Psoas muscle (tissue), 7 donors: ENCODE measurements at regions not wholly inside any gene's neighbourhood (a gene's known extent, or its start where the extent isn't known, plus 50 kb on each side); places are given as distances from the start of the nearest gene placed in this dataset.

Experiments used
- ATAC-seq, 4 donors: fragments of 200-7000 bp; cut with Tn5 transposase; one replicate each; pipeline ENCODE4 v1.9.1; 2020; ENCODE audit warnings: moderate library complexity in 3 of 4, mild to moderate bottlenecking in 2 of 4
- DNase-seq, 2 donors: peaks; one replicate each; pipeline ENCODE4 v3.0.0-alpha.2; 2020
- H3K27ac ChIP-seq: fragments of 200-600 bp; one replicate; pipeline ENCODE4 v1.8.0; 2022
- H3K27me3 ChIP-seq, 3 donors: fragments of 200-600 bp in 1 of 3; one replicate each; pipeline versions ENCODE4 v1.6.1 to v1.8.0; 2013 to 2022; ENCODE audit warnings: low read length in 2 of 3, mild to moderate bottlenecking in 2 of 3, moderate library complexity in 1 of 3; ENCODE audit not compliant: insufficient read depth in 3 of 3
- H3K36me3 ChIP-seq, 2 donors: fragments of 200-600 bp in 1 of 2; one replicate each; pipeline versions ENCODE4 v1.6.1 to v1.8.0; 2013 to 2022; ENCODE audit warnings: low read depth in 1 of 2, mild to moderate bottlenecking in 1 of 2, moderate library complexity in 1 of 2; ENCODE audit not compliant: insufficient read depth in 1 of 2
- H3K4me1 ChIP-seq: fragments of 200-600 bp; one replicate; pipeline ENCODE4 v1.8.0; 2022
- H3K4me3 ChIP-seq: fragments of 200-600 bp; one replicate; pipeline ENCODE4 v1.8.0; 2022; ENCODE audit warnings: mild to moderate bottlenecking
- H3K9me3 ChIP-seq: fragments of 200-600 bp; one replicate; pipeline ENCODE4 v1.8.0; 2022
- WGBS, 3 donors: extraction: QIAGEN DNeasy Blood & Tissue Kit; methylation state at CpG; one replicate each; pipeline versions ENCODE4 v1.1.6 to v1.1.7; 2013; 5-methylcytosine and 5-hydroxymethylcytosine counted together
- intact Hi-C, 2 donors: fragments of 100-400 bp; cut with DNase I; formaldehyde crosslinking; loops; one replicate each; pipeline versions ENCODE4 v1.11.0 to v1.14.2; 2022
- TF ChIP-seq, protein P1 (sequence below): fragments of 200-600 bp; IDR thresholded peaks from one replicate; pipeline ENCODE4 v1.8.0; 2022; ENCODE audit warnings: antibody characterized with exemption
- donor health status: healthy with polysubstance abuse.
- donor health status: DM: no; HTN: no; CAD: no; lungs with moderate emphysema.
- donor health status: Bipolar disorder and iron deficiency.
- donor health status: healthy.
- donor health status: DM: yes; HTN: yes; CAD: no.
- donor health status: DM: no; HTN: no; CAD: no.
- donor health status: DM: yes; HTN: yes; CAD: no.

DNA sequence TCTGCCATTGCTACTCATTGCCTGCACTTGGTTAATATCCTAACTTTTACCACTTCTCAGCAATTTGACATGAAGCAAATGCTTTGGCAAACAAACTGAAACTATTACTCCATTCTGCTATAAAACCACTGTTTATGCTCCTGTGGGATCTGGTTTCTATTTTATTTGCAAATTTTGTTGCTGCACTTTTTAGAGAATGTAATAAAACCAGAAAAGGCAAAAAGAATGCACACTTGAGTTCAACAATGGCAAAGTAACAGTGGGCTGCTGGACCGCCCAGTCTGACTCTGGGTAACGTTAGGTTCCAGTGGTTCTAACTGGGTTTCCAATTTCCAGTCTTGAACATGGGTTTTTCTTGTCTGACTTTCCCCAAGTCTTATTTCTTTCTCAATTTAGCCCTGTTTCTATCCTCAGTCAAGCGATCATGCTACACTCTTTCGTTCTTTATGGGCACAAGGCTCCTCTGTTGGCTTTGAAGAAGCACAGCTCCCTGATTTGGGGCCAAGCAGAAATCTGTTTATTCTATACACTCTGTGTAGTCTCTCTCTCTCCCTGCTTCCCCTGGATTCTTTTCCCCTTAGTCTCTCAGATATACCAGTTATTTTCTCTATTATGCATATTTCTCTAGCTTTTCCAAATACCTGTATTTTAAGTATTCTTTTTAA lies 129.2 kb upstream of the FAM3C start:
- DNase-seq (no peak), ATAC-seq (no peak)
- intact Hi-C loops = no loop called here
- H3K27me3 ChIP-seq = no peaks in the 10 kb centered on the region
- TF ChIP-seq, protein P1, sequence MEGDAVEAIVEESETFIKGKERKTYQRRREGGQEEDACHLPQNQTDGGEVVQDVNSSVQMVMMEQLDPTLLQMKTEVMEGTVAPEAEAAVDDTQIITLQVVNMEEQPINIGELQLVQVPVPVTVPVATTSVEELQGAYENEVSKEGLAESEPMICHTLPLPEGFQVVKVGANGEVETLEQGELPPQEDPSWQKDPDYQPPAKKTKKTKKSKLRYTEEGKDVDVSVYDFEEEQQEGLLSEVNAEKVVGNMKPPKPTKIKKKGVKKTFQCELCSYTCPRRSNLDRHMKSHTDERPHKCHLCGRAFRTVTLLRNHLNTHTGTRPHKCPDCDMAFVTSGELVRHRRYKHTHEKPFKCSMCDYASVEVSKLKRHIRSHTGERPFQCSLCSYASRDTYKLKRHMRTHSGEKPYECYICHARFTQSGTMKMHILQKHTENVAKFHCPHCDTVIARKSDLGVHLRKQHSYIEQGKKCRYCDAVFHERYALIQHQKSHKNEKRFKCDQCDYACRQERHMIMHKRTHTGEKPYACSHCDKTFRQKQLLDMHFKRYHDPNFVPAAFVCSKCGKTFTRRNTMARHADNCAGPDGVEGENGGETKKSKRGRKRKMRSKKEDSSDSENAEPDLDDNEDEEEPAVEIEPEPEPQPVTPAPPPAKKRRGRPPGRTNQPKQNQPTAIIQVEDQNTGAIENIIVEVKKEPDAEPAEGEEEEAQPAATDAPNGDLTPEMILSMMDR = no peak
- no peak overlapping the region for H3K27ac ChIP-seq
- no peaks in the 10 kb centered on the region for H3K9me3 ChIP-seq
- H3K4me1 ChIP-seq = no peaks in the 10 kb centered on the region
- H3K4me3 ChIP-seq = no peak overlapping the region
- 81 to 83% (median 81%) methylated on average over 4 of the region's 4 CpGs for WGBS, 3 donors
- H3K36me3 ChIP-seq = no peaks in the 10 kb centered on the region

DNA sequence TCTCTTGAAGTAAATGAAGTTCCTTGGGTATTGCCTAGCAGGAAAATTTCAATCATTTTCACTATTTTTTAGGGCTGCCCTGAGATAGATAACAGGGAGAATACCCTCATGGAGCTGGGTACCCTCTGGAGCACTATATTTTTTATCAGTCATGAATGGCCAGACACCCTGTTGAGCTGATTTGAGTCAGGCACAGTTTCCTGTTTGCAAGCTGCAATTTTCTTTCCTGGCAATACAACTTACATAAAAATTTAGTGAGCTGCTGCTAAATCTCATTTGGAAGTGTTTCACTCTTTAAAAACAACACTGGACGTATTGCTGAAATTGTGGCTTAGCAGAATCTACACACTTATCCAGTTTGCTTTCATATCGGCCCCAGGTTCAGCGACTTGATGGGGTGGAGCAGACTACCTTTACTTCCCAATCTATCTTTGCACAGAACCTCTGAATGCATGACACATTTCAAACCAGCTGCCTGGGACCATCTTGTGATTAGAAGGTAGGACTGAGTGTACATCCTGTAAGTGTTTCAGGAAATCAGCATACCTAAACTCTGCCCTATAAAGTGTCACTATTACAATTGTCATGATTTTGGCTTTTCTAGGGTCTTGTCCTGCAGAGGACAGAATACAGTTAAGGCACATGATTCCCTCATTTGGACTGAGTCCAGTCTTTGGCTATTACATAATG lies 125.7 kb upstream of the FAM3C start:
- H3K36me3 ChIP-seq = no peaks in the 10 kb centered on the region
- ATAC-seq (no peak), DNase-seq (no peak)
- no peaks in the 10 kb centered on the region for H3K4me1 ChIP-seq
- intact Hi-C loops = no loop called here
- WGBS, 3 donors = 80 to 87% (median 86%) methylated on average over 3 of the region's 3 CpGs
- no peaks in the 10 kb centered on the region for H3K27me3 ChIP-seq
- TF ChIP-seq, protein P1 = no peak
- no peaks in the 10 kb centered on the region for H3K9me3 ChIP-seq
- no peak overlapping the region for H3K27ac ChIP-seq
- no peak overlapping the region for H3K4me3 ChIP-seq

DNA sequence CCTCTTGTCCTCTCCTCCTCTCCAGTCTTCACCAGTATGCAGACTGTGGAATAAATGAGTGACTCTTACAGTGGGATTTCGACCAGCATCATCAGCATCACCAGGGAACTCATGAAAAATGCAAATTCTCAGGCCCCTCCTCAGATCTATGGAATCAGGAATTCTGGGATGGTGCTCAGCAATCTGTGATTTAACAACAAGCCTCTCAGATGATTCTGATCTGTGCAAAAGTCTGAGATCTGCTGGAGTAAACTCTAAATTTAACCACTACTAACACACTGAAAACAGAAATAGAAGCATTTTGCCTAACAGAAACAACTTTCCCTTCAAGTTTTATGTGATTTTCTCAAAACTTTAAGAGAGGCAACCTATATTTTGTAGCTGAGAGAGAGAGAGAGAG lies 124.8 kb upstream of the FAM3C start:
- H3K27ac ChIP-seq = no peak overlapping the region
- H3K4me3 ChIP-seq = no peak overlapping the region
- intact Hi-C loops = no loop called here
- TF ChIP-seq, protein P1 = no peak
- H3K9me3 ChIP-seq = no peaks in the 10 kb centered on the region
- ATAC-seq = no peak
- WGBS, 3 donors = 79 to 88% (median 83%) methylated on average over 1 of the region's 1 CpG
- H3K36me3 ChIP-seq = no peaks in the 10 kb centered on the region
- no peaks in the 10 kb centered on the region for H3K4me1 ChIP-seq
- no peaks in the 10 kb centered on the region for H3K27me3 ChIP-seq
- DNase-seq = no peak

DNA sequence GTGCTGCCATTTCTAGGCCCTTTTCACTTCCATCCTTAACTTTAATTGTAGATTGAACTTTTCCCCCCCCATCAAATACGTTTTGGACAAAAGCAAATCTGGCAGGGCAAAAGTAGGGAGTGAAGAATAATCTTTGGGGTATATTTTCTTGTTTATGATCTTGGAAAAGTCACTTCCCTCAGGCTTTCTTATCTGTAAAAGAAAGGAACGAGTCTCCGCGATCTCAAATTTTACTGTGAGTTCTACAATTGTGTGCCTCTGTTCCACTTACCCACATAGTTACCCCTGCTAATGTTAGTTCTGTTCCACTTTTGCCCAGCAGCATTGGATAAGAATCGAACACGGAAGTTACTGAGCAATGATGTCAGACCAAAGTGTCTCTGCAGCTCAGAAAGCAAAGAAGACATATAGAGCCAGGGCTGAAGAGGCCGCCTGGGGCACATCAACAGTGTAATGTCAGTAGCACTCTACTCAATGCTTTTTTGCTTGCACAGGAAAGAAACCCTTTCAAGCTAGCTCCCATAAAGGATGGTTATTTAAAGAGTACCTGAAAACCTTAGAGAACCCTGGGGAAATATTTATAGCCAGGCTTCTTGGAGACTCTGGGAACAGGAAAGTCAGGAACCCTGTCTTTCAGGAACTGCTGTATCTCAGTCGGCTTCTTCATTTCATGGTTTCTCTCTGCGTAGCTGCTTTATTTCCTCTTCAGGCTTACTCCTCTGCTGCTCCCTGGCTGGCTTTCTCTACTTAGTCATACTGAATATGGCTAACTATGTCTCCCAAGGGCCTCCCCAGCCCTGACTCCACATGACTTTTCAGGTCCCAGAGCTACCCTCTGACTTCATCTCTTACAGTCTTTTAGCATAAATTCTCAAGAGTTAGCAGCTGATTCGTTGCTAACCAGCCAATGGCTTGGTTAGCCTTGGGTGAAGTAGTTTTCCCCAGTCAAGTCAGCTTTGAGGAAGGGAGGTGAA lies 123.7 kb upstream of the FAM3C start:
- 79 to 84% (median 79%) methylated on average over 10 of the region's 10 CpGs for WGBS, 3 donors
- H3K4me3 ChIP-seq = no peak overlapping the region

More for the DNA sequence above, 123.7 kb upstream of the FAM3C start:
- no peaks in the 10 kb centered on the region for H3K27me3 ChIP-seq
- intact Hi-C loops = no loop called here
- ATAC-seq (peak in 3 of 4 donors; percentile 59 to 68 (median 60)), DNase-seq (peak in 1 of 2 donors; percentile 38)
- no peak overlapping the region for H3K27ac ChIP-seq
- TF ChIP-seq, protein P1 = no peak
- H3K4me1 ChIP-seq = no peaks in the 10 kb centered on the region
- no peaks in the 10 kb centered on the region for H3K36me3 ChIP-seq
- no peaks in the 10 kb centered on the region for H3K9me3 ChIP-seq
